Fibroblast of skin of abdomen (primary cell): ENCODE measurements at regions not wholly inside any gene's neighbourhood (a gene's known extent, or its start where the extent isn't known, plus 50 kb on each side); places are given as distances from the start of the nearest gene placed in this dataset.
"Not testable (repeated sequence)": the region's sequence is repeated elsewhere in the genome, so short reads cannot be mapped to it uniquely, and the experiment has no call there.

Experiments used
- DNase-seq: peaks from one replicate; pipeline ENCODE4 v3.0.0-alpha.2; 2013

- DNase-seq, result no peak
These were observed 1493.5 kb upstream of the DEFB115 start for GRCh38 chr20:29763821-29764511.

DNA sequence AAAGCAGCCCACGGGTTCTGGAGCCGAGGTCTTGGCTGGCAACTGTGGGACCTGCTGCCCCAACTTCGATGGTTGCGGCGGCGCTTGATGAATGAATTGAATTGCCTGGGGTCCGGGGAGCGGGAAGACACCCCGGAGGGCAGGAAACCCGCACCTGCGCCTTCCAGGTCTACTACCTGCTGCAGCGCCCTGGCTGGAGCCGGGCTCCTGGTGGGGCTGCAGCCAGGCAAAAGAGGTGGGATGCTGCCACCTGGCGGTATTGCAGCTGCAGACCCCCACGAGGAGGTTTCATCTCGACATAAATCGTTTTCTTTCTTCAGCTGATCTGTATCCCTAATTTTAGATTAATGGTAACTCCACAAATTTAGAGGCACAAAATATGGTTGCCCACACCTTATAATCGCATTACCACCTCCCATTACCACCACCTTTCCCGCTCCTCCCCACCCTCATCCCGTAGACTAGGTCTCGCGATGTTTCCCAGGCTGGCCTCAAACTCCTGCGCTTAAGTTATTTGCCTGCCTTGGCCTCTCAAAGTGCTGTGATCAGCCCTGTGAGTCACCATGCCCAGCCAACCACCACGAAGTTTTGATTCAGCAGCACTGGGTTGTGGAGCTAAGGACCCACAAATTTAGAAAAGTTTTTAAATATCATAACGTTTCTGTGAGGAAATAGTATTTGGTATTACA lies 1492.4 kb upstream of the DEFB115 start:
- DNase-seq, result not testable (repeated sequence)

- not testable (repeated sequence) for DNase-seq
These were observed 1479.4 kb upstream of the DEFB115 start for GRCh38 chr20:29778033-29778432.

- not testable (repeated sequence) for DNase-seq
These were observed 1476.2 kb upstream of the DEFB115 start for GRCh38 chr20:29781217-29781616.

DNA sequence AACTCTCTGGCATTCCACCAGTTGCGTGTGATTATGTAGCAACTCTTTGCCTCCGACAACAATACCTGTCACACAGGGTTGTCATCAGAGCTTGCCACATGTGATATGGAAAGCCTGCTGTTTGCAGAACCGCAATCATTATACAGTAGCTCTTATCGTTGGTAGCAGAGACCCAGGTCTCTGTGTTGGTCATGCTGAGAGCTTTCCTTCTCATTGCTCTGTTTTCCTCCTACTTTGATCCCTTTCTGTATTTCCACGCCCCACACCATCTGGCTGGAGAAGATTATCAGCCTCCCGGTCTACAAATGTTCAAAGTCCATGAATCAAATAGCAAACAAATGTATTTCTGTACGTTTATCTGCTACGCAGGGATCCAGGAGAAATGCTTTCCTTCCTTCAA lies 1475.6 kb upstream of the DEFB115 start:
- DNase-seq, result not testable (repeated sequence)

DNA sequence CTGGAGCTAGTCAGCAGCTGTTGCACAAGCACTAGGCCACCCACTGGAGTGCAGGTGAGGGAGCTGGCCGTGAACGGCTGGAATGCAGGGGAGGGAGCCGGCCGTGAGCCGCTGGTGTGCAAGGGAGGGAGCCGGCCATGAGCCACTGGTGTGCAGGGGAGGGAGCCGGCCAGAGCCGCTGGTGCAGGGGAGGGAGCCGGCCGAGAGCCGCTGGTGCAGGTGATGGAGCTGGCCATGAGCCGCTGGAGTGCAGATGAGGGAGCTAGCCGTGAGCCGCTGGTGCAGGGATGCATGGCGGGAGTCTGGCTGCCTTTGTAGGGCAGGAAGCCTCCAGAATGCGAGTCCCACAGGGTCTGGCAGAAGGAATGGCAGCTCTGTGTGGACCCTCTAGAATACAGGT lies 1470.0 kb upstream of the DEFB115 start:
- DNase-seq, result not testable (repeated sequence)

GRCh38 chr20:29790510-29790909 lies 1467.0 kb upstream of the DEFB115 start:
- no peak for DNase-seq

DNA sequence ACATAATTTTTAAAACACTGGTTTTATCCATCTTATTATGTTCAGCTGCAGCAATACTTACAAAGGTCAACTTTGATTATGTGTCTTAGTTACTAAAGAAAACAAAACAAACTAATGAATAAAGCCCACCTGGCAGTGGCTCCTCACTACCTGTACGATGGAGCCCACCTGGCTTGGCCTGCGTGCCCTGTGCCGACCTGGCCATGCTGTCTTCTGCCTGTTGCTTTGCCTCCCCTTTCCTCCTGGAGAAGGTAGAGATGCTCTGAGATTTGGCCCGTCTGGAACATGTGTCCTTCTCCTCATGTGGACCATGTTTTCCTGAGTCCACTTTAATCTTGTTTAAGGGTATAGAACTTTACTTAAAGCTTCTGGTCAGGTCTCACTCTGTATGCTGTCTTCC lies 1426.0 kb upstream of the DEFB115 start:
- not testable (repeated sequence) for DNase-seq

DNA sequence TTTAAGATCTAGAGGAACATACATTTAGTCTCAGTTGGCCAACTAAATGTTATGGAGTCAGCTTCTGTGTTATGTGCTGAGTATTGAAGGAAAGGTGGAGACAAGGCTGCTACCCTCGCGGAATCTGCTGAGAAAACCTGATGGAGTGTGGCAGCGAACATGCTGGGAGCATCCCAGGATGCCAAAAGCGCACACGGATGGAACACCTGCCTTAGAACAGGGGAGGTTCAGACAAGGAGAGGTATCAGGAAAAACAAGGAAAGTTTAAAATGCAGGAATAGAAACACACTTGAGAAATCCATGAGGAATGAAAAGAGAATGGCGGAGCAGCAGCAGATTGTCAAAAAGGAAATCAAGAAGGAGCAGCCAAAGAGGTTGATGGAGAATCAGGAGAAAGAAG lies 1389.5 kb upstream of the DEFB115 start:
- DNase-seq, result not testable (repeated sequence)

DNA sequence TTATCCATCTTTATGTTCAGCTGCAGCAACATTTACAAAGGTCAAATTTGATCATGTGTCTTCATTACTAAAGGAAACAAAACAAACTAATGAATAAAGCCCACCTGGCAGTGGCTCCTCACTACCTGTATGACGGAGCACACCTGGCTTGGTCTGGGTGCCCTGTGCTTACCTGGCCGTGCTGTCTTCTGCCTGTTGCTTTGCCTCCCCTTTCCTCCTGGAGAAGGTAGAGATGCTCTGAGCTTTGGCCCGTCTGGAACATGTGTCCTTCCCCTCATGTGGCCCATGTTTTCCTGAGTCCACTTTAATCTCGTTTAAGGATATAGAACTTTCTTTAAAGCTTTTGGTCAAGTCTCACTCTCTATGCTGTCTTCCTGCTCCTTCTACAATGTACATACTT lies 1388.8 kb upstream of the DEFB115 start:
- DNase-seq, result not testable (repeated sequence)

- DNase-seq, result not testable (repeated sequence)
These were observed 1385.6 kb upstream of the DEFB115 start for GRCh38 chr20:29871816-29872215.

DNA sequence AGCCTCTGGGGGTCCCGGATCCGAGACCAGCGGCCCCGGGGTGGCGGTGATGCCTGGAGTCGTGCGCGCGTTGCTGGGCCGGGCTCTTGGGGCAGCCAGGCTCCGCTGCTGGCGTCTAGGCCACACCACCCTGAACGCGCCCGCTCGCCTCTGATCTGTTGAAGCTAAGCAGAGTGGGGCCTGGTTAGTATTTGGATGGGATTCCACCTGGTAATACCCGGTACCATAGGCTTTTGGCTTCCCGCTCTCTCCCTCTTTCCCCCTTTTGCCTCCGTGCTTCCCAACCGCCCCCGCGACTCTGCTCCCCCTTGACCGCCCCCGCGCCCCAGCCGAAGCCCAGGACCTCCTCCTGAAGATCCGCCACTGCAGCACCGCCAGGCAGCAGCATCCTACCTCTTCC lies 1383.5 kb upstream of the DEFB115 start:
- peak; percentile 33 for DNase-seq

- no peak for DNase-seq
These were observed 1382.8 kb upstream of the DEFB115 start for GRCh38 chr20:29874476-29875202.

- not testable (repeated sequence) for DNase-seq
These were observed 1382.0 kb upstream of the DEFB115 start for GRCh38 chr20:29875321-29876083.

- not testable (repeated sequence) for DNase-seq
These were observed 1381.2 kb upstream of the DEFB115 start for GRCh38 chr20:29876084-29876910.

- no peak for DNase-seq
These were observed 1380.6 kb upstream of the DEFB115 start for GRCh38 chr20:29876911-29877285.

GRCh38 chr20:29877411-29878280 lies 1379.8 kb upstream of the DEFB115 start:
- not testable (repeated sequence) for DNase-seq

DNA sequence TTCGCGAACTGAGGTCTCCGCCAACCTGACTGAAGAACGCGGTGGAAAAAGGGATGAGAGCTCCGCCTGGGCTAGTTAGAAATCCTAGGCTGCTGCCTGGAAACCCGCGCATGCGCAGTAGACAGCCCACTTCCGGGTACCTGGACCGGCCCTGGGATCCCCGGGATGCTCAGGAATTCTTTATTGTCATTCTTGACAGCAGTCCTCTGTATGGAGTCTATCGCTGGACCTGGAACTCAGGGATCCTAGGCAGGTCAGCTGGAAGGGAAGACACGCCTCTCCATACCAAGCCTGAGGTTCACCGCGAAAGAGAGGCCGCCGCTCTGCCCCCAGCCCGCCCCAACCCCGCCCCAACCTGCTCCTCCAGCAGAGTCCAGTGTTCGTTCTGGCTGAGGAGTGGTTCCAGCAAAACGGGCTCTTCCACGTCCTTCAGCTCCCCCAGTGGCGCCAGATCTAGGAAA lies 1379.2 kb upstream of the DEFB115 start:
- DNase-seq, result peak; percentile 20

GRCh38 chr20:29878777-29879442 lies 1378.6 kb upstream of the DEFB115 start:
- DNase-seq, result no peak

DNA sequence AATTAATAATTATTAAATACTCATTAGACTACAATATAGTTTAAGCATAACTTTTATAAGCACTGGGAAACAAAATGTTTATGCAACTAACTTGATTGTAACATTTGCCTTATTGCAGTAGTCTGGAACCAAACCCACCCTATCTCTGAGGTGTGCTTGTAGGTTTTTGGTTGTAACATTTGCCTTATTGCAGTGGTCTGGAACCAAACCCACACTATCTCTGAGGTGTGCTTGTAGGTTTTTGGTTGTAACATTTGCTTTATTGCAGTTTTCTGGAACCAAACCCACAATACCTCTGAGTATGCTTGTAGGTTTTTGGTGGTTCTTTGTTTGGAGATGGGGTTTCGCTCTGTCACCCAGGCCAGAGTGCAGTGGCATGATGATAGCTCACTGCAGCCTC lies 1376.4 kb upstream of the DEFB115 start:
- not testable (repeated sequence) for DNase-seq
